Hematopoietic multipotent progenitor cell (in vitro differentiated cells): ENCODE measurements at regions not wholly inside any gene's neighbourhood (a gene's known extent, or its start where the extent isn't known, plus 50 kb on each side); places are given as distances from the start of the nearest gene placed in this dataset.

Experiments used
- DNase-seq, 3 donors: peaks; one replicate each; pipeline ENCODE4 v3.0.0-alpha.2; 2011 to 2015; ENCODE audit warnings: low read depth in 2 of 3, low spot score in 2 of 3

DNA sequence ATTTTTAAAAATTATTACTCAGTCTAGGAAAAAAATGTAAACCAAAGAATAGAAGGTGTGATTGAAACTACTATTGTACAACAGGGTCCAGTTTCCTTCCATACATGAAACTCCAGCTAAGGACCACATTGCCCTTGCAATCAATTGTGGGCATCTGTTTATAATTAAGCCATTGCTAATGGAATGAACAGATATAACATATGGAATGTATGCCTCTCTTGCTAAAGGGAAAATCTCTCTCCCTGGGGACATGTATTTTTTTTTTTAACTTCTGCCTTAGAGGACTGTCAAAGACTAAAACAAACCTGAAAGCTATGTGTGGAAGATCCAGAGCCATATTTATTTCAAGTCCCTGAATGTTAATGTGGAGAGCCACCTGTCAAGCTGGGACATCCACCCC, 336.8 kb upstream of the MANEA start:
- DNase-seq, result no peak

- no peak for DNase-seq
Measured at GRCh38 chr6:95242560-95242959, 334.8 kb upstream of the MANEA start.

GRCh38 chr6:95243053-95243452, 334.3 kb upstream of the MANEA start:
- DNase-seq, result no peak

DNA sequence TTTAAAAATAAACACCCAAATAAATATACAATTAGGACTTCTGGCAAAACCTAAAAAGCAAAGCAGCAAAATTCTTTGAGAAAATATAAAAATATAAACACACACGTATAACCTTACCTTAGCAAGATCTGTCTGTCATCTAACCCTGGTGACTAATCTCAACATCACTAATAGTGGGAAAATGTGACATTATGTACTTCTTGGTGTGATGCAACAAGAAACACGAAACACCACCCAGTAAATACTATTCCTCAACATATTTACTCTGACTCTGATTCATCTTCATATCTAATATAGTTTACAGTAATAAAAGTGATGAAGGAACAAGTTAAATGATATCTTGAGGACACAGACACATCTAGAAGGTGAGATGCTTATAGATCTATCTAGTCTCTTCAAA, 332.6 kb upstream of the MANEA start:
- DNase-seq, result no peak

GRCh38 chr6:95248499-95248898, 328.8 kb upstream of the MANEA start:
- no peak for DNase-seq

DNA sequence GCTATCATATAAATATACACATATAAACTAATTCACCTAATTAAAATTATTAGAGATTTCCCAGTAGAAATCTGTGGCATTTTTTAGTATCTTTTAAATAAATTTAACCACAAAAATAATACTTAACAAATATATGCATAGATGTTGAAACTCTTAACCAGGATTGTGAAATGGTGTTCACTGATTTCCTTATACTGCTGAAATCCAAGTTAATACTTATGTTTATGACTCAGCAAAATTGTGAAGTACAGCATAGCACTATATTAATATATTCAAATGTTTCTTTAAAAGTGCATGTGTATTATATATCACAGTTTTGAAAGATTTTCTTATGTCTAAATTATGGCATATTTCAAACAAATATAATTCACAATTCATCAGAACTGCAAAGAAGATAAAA, 328.2 kb upstream of the MANEA start:
- no peak for DNase-seq

DNA sequence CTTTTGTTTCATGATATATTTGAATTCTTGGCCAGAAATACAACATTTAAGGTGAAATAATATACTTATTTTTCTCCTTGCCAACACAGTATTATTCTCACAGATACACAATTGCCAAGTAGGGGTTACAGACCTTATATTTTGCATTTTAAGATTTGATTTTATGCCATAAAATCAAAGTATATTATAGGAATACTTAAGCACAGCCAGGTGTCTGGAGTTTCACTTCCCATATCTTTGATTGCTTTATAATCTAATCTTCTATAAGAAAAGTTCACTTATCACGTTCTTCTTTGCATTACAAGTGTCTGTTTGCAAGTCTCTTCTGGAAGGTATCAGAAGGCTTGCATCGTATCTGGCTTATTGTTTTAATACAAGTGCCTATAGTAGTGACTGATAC, 327.7 kb upstream of the MANEA start:
- no peak for DNase-seq

DNA sequence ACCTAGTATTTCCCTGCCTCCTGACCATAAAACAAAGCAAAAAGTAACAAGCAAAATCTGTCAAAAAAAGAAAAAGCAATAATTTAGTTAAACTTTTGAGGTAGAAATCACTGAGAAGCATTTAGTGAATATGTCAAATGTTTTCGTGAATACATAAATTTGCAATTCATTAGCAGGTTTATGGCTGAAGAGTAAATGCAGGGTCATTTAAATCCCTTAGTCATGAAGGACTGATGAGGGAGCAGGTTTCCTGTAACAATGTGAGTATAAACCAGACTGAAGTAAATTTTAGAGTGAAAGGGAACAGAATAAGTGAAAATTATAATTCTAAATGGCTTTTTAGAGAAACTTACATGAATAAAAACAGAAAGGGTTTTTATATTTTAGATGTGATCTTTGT, 313.5 kb upstream of the MANEA start:
- no peak for DNase-seq

DNA sequence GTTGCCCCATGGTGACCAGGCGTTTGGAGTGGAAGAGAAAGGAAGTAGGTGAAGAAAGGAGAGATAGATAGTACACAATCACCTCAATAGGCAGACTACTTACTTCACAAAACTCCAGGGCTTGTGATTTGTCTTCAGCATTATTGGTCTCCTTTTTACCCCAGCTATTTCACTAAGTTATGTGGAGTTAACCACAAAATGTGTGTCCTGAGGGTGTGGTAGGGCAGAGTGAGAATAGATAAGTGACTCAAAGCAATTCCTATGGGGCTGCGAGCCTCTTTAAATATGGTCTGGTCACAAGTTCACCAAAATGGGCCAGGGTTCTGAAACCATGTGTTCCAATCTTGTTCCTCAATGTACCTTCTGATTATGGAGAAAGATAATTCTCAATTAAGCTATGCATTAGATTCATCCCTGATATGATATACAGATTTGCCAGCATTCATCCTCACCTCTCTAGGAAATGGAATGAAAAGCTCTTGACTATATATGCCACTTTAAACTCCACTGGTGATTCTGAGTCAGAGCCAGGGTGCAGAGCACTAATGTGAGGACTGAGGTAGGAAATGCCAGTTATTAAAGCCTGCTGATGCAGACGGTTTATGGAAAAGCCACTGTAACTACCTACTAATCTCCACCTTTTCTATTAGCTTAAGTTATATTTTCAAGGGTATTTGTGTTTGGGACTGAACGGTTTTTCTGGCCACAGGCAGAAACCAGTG, 310.6 kb upstream of the MANEA start:
- DNase-seq, result no peak

GRCh38 chr6:95274686-95275235, 302.6 kb upstream of the MANEA start:
- no peak for DNase-seq

- DNase-seq, result no peak
Measured at GRCh38 chr6:95279616-95280015, 297.7 kb upstream of the MANEA start.

GRCh38 chr6:95280686-95281273, 296.6 kb upstream of the MANEA start:
- peak in 2 of 3 donors; percentile 7 to 41 for DNase-seq

DNA sequence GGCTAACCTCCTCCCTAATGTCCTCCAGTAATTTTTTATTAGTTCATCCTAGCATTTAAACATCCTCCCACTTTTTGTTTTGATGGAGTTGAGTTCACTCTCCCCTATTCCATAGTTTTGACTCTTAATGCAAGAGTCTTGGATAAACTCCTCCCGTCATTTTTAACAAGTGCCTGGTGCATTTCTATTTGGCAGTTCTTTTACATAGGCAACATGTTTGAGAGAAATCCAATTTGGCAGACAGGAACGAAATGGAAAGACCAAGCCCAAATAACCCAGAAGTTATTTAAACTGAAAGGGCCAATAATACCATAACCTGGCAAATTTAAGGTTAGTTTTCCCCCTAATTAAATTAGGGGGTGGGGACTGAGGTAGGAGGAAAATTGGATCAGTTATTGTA, 291.5 kb upstream of the MANEA start:
- DNase-seq, result no peak

DNA sequence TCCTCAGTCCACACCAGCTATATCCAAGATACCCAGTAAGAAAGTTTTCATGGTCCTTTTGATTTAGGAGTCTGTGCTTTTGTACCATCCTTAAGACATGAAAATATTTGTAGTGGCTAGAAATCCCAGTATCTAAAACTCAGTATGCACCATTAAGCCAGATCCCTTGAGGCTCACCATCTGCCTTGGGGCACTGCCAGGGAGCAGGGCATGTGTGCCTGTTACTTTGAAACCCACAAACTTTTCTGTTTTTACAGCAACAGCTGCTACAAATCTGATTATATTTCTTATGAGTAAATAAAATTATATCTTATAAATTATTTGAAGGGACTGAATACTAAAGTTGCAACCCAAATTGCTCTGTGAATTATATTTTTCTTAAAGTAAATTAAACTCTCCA, 290.5 kb upstream of the MANEA start:
- DNase-seq, result no peak

GRCh38 chr6:95288251-95288650, 289.1 kb upstream of the MANEA start:
- no peak for DNase-seq

DNA sequence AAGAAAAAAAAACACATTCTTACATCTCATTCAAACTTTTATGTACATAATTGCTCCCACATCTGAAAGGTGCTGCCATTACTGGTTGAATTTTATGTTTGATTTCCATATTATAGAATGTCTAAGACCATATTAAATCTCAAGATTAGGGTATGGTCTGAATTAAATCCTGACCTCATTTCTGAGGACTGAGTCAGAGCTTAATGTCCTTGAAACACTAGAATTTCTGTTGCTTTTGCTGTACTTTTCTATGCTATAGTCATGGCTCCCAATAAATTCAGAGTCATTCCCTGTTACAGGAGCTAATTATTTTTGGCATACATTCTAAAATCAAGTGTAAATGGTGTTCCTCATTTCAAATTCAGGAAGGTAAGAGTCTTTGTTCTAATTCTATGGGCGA, 285.3 kb upstream of the MANEA start:
- DNase-seq, result no peak

- DNase-seq, result no peak
Measured at GRCh38 chr6:95293257-95293656, 284.1 kb upstream of the MANEA start.

- no peak for DNase-seq
Measured at GRCh38 chr6:95294043-95294442, 283.3 kb upstream of the MANEA start.

DNA sequence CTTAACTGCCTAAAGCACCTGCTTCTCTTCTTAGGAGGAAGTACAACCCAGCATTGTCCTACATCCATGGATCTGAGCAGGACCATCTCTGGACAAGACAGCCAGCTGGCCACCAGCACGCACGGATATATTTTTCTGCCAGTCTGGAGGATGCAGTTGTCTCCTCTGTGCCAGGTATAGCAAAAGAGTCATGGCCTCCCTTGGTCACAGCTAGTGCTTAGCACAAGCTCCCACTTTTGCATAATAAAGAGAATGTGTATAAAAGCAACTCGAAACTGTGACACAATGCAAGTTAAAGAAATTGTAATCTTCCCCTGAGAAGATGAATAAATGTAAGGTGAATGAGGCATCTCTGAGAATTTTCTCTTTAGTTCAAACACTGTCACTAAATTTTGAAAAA, 267.8 kb upstream of the MANEA start:
- DNase-seq, result no peak

DNA sequence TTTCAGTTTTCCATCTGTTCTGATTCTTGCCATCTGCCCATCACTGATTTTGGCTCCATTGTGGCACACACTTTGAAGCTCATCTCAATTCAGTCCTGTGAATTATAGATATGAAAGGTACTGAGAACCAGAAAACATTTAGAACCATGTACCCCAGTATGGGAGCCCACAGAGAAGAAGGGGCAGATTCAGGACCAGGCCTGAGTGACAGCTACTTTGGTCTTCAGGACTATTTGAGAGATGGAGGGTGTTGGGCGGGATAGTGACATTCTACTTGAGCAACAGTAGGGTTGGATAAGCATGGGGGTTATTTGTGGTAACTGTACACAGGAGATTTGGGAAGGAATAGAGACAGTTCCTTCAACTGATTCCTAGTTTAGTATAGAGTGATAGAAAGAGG, 259.2 kb upstream of the MANEA start:
- DNase-seq, result no peak

DNA sequence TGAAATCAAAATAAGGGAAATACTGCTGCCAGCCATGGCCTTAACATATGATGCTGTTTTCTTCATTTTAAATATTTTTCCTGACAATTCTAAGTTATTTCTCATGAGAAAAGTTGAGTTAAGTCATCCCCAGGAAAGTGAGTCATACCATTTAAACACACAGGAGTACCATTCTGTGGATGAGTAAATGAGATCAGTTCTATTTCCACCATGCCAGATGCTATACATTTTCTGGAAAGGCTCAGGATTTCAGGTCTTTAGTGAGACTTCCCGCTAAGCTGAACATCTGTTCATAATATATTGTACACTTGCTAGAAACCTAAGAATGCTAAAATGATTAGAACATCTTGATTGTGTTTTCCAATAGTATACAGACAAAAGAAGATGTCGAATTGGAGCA, 256.2 kb upstream of the MANEA start:
- no peak for DNase-seq

- DNase-seq, result no peak
Measured at GRCh38 chr6:95325916-95326315, 251.4 kb upstream of the MANEA start.

GRCh38 chr6:95328231-95328630, 249.1 kb upstream of the MANEA start:
- no peak for DNase-seq
